ENCODE measurements at regions not wholly inside any gene's neighbourhood (a gene's known extent, or its start where the extent isn't known, plus 50 kb on each side); places are given as distances from the start of the nearest gene placed in this dataset.
"Not testable (repeated sequence)": the region's sequence is repeated elsewhere in the genome, so short reads cannot be mapped to it uniquely, and the experiment has no call there.

DNA sequence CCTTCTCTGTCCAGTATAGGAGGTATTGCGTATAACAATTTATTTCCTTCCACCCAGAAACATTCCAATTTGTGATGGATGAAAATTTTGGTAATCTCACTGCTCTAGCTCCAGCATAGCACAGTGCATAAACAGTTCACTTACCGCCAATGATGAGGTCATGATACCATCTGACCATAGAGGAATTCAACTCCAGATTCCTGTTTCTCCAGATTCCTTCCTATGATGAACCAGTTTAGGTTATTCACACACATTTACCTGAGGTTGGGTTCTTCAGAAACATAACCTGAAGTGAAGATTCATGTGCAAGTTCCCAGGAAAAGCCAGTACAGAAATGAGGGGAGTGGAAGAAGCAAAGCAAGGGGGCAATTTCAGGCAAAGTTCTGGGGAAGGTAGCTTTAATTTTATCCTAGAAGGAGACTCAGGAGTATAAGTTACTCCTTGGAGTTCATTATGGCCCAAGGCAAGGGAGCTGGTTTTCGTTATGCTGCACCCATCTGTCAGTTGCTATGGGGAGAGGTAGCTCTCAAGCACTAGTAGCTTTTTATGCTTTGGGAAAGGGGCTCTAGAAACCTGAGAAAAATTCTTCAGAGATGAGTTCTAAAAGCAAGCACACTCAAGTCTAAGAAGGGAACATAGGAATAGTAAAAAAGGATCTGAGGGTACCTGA, 121.6 kb downstream of the CASP12 start:
- no peak for DNase-seq (ENCODE audit: low spot score)

DNA sequence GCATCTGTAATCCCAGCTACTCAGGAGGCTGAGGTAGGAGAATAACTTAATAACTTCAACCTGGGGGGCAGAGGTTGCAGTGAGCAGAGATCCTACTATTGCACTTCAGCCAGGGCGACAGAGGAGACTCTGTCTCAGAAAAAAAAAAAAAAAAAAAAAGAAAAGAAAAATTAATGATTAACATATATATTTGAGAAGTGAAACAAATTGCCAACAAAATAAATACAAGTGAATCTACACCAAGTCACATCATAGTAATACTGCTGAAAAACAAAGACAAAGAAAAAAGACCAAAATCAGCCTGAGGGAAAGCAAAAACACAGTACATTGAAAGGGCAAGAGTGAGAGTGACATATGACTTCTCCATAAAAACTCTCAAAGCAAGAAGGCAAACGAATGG, 123.7 kb downstream of the CASP12 start:
- no peak for DNase-seq (ENCODE audit: low spot score)

DNA sequence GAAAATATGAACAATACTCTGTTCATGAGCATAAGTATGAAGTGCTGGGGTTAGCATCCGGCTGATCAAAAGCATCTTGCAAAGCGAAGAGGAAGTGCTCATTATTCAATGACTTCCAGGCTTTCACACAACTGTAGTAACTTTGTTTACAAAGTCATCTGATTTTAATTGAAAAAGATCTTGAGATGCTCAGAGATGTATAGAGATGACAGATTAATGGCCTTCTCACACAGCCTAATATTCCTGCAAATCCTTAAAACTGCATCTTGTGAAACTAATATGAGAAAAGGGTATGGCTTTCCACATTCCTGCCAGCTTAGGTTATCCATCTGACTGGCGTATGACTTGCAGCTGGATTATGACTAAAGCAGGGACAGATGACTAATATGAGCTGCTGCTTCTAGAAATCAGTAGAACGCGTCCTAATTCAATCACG, 125.4 kb downstream of the CASP12 start:
- DNase-seq (ENCODE audit: low spot score), result peak; percentile 85

DNA sequence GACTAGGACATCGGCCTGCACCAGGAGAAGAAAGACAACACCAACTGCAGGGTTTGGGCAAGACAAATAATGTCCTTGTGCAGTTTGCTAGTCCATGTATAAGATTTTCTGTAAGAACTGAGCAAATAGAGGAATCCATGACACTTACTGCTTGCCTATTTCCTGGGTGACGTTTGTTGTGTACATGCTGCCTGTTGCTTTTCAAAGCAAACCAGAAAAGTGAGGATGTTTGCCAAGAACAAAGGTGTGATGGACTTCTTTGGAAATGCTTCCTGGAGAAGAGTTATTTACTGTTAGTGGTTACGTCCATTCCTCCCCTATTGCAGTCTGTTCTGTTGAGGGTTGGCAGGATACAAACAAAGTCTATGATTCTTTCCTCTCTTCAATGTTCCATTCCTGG, 126.5 kb downstream of the CASP12 start:
- no peak for DNase-seq (ENCODE audit: low spot score)

DNA sequence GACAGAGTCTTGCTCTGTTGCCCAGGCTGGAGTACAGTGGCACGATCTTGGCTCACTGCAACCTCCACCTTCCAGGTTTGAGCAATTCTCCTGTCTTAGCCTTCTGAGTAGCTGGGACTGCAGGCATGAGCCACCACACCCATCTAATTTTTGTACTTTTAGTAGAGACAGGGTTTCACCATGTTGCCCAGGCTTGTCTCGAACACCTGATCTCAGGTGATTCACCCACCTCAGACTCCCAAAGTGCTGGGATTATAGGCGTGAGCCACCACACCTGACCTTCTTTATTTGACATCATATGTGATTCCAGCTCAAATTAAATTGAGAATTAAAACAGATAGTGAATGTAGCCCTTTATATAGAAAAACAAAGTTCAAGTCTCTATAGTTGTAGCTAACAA, 127.2 kb downstream of the CASP12 start:
- DNase-seq (ENCODE audit: low spot score), result not testable (repeated sequence)

DNA sequence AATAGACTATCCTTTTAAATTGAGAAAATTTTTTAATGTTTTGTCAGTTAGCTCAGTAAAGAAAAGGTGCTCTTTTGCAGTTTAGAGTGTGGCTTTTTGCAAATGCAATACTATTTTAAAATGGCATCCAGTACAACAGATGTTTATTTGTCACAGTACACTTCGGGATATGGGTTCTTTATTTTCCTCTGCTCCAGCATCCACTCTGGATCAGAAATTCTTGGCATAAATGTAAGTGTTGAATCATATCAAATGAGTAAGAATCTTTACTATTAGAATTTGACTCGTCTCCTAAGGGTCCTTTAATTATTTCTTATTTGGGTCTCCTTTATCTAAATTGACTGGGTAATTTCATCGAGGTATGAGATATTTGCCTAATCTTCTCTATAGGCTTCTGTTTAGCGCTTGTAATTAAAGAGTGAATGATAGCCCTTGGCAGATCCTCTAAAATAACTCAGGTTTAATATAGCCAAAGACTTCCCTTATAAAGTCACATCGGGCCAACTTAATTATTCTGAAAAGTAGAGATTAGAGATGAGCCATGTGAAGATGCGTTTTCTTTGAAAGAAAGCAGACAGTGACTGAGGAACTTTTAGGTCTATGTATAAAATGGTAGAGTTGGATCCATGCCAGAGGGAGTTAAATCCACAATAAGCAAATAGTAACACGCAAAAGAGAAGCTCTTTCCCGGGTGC, 132.7 kb downstream of the CASP12 start:
- DNase-seq (ENCODE audit: low spot score), result no peak

DNA sequence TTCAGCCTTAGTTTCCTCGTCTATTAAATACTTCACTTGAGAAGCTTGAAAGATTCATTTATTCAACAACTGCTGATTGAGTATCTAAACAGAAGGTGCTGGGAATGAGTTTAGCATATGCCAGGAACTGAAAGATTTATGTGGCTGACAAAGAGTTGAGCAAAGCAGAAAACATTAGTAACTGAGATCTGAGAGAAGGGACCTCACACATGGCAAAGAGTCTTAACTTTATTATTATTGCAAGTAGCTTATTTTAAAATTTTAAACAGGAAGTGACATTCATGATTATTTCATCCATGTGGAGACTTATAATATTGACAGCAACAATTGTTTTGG, 133.6 kb downstream of the CASP12 start:
- DNase-seq (ENCODE audit: low spot score), result no peak

DNA sequence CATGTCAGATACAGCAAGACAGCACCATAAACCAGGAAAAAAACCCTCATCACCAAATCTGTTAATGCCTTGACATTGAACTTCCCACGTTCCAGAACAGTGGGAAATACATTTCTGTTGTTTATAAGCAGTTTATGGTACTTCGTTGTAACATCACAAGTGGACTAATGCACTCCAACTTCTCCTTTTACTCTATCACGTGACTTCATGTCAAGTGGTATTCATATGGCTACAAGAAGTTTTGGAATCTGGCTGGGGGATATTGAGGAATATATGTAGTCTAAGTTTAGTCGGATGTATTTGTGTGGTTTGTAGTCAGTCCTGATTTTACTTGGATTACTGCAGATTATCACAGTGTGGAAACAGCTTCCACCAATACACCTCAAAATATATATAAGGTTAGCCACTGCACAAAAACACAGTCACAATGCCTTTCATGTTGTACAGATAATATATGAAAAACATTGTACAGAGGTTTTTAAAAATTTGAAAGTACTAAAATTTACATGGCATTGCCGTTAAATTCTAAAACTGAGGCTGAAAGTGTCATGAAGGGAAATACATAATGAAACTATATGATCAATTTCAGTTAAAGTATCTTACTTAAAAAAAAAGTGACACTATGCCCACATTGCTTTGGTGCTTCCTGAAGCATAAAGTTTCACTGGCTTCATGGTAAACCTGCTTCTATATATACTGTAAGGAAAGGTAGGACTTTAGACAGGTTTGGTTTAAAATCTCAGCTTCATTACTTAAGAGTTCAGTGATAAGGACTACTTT, 134.1 kb downstream of the CASP12 start:
- no peak for DNase-seq (ENCODE audit: low spot score)

DNA sequence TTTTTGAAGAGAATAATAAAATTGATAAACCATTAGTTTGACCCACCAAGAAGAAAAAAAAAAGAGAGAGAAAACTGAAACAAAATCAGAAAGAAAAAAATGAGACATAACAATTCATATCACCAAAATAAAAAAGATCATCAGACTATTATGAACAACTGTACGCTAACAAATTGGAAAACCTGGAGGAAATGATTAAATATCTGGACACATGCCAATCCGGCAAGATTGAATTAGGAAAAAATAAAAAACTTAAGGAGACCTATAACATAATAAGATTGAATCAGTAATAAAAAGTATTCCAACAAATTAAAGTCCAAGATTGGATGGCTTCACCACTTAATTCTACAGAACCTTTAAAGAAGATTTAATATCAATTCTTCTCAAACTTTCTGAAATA, 136.7 kb downstream of the CASP12 start:
- DNase-seq (ENCODE audit: low spot score), result no peak

DNA sequence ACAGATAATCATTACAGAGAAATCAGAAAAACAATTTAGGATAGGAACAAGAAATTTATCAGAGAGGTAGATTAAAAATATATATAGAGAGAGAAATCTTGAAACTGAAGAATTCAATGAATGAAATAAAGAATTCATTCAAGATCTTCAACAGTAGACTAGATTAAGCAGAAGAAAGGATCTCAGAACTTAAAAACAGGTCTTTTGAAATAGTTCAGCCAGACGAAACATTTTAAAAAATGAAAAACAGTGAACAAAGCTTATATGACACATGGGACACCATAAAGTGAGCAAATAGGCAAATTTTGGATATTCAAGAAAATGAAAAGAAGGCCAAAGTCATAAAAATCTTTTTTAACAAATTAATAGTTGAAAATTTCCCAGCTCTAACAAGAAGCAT, 138.8 kb downstream of the CASP12 start:
- no peak for DNase-seq (ENCODE audit: low spot score)

DNA sequence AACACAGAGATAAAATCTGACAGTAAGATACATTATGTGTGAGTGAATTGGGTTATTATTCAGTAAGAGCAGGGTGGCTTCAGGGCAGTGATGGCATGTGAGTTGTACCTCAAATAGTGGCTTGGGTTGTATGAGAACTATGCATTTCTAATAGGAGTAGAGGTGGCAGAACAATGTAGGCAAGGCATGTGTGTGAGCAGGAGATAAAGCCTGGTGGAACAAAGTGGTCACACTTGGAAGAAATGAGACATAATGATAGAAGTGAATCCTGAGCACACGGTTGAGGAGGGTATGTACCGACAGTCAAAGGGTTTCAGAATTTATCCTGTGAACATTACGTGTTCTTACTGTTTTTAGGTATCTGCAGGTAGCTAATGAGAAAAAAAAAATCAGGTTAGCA, 159.3 kb downstream of the CASP12 start:
- no peak for DNase-seq (ENCODE audit: low spot score)

DNA sequence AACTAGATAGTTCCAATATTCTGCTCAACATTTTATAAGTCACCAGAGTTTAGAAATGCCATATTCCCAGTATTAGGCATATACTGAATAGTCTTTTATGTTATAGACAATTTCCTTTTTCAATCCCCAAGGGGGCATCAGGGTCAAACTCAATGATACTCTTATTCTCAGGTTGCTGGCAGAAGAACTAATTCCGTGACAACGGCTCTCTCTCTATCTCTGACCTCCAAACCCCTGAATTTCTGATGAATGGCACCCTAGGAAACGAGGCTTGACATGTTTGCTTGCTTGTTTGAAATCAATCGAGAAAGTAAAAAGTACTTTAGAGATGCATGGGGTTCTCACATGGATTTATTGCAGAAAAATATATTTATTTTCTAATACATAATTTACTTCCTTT, 160.1 kb downstream of the CASP12 start:
- no peak for DNase-seq (ENCODE audit: low spot score)

DNA sequence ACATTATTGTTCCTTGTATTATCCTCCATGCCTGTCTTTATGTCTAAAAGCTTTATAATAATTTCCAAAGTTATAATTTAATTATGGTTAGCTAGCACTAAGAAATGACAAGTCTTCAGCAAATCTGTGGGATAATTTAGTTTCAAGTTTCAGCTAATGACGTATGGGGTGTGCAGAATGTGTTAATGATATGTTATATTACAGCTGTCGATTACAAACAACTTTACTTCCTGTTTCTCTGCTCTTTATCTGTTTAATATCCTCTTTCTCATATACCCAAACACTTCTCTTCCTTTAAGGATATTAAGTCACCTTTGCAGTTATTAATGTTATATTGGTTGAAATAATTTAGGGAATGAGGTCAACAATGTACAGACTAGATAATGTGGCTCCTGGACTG, 161.8 kb downstream of the CASP12 start:
- DNase-seq (ENCODE audit: low spot score), result no peak

DNA sequence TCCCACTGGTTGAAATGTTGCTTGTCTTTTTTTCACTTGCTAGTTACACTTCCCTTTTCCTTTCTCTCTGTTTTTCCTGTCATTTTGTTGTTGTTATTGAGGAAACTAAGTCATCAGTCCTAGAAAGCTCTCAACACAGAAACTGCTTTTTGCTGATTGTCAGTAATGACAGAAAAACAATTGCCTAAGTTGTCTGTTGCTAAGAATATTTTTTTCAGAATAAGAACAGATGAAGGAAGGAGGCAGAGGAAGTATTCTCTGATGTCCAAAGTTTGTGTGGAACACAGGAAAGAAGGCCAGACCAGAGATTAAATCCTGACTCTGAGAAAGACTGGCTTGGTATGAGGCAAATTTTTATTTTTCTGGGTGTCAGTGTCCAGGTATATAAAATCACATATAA, 163.3 kb downstream of the CASP12 start:
- DNase-seq (ENCODE audit: low spot score), result no peak

DNA sequence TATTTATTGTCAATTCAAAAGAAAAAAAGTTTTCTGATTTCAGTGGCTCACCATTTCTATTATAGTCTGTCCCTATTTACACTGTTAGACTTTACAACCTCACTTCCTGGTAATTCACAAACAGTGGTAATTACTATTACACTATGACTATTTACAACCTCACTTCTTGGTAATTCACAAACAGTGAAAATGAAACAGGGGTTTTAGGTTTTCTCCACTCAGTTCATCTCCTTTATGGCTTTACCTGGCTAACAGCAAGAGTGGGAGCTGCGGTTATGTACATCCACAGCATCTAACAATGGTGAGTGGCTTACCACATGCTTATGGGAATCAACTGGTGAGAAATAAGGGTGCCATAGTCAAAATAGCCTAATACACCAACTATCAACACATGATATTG, 166.4 kb downstream of the CASP12 start:
- DNase-seq (ENCODE audit: low spot score), result no peak

DNA sequence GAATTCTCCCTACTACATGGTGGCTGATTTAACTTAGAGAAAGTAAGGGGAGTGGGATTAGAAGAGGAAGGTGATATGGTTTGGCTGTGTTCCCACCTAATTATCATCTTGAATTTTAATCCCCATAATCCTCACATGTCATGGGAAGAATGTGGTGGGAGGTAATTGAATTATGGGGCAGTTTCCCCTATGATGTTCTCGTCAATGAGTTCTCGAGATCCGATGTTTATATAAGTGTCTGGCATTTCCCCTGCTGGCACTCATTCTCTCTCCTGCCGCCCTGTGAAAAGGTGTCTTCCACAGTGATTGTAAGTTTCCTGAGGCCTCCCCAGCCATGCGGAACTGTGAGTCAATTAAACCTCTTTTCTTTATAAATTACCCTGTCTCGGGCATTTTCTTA, 169.3 kb downstream of the CASP12 start:
- no peak for DNase-seq (ENCODE audit: low spot score)

DNA sequence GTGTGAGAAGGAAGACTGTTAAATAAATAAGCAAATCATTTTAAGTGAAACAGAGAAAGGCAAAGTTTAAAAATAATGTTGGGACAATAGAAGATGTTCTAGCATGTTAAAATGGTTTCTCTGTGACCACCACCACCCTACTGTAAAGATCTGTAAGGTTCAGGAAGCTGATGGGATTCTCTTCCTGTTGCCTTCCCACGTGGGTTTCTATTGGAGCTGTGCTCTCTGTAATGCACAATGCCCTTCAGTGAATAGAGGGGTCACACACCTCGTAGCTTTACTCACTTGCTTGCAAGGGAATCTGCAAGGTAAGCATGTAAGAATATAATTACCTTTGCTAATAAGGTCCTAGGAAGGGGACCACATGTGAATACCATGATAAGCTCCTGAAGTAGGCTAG, 170.5 kb downstream of the CASP12 start:
- DNase-seq (ENCODE audit: low spot score), result no peak

DNA sequence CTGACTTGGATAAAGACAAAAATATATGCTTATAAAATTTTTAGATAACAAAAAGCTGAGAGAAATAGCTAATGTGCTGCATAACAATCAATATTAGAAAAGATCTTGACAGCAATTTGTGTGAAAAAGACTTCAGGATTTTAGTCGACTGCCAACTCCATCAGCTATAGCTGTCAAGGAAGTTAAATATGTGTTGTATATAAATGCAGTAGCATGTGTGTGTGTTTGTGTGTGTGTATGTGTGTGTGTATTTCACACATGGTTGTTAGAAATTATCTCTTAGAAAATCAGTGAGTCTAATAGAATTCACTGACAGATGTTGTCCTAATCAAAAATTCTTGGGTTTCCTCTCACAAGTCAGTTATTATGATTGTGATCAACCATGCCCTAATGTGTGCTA, 171.2 kb downstream of the CASP12 start:
- no peak for DNase-seq (ENCODE audit: low spot score)

DNA sequence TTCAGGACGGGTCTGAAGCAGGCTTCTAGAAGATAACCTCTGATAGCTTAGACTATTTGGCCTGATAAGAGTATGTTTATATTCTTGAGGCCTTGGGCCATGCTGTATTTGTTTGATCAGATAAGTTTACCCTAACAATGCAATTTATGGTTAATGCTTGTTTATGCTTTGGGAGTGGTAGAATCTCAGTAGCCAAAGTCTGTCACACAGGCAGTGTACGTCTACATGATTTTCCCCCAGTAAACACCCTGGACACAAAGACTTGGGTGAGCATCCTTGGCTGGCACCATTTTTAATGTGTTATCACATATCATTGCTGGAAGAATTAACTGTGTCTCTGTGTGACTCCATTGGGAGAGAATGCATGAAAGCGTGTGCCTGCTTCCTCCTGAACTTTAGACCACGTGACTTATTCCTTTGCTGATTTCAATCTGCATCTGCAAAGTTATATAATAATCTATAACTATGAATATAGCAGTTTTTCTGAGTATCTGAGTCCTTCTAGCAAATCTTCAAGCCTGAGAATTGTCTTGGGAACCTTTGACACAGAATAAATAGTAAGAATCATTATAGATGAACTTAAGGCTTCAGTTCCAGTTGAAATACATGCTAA, 172.4 kb downstream of the CASP12 start:
- DNase-seq (ENCODE audit: low spot score), result no peak

DNA sequence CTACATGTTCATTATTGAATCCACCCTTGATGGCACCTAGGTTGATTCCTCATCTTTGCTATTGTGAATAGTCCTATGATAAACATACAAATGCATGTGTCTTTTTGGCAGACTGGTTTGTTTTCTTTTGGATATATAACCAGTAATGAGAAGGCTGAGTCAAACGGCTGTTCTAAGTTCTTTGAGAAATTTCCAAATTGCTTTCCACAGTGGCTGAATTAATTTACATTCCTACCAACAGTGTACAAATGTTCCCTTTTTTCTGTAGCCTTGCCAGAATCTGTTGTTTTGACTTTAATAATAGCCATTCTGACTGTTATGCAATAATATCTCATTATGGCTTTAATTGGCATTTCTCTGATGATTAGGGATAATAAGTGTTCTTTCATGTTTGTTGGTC, 184.9 kb downstream of the CASP12 start:
- no peak for DNase-seq (ENCODE audit: low spot score)

DNA sequence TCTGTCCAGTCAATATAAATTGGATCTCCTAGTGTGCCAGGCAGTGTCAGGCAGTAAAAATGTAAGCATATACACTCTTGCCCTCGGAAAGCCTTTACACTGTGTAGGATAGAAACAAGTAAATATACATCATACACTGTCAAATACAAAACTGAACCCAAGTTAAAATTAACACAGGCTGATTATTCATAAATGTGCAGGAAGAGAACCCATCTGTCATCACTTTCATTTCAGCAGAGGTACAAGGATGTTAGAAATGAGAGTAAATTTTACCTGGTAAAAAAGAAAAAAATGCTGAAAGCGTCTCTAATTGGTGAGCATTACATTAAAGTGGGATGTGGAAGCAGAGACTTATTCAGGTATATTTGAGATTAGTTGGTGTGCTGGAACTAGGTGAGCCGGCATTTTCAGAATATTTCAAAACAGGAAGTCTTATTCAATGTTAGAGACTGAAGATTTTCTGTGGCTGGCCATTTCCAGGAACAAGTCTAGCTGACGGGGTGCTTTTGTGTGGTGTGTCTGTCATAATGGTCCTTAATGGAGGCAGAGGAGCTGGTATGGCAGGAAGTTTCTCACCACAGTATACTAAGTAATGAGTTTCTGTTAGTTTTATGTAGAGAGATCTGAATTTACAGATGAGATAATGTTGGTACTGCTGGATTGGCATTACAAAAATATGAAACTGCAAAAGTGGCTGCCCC, 192.6 kb downstream of the CASP12 start:
- no peak for DNase-seq (ENCODE audit: low spot score)

DNA sequence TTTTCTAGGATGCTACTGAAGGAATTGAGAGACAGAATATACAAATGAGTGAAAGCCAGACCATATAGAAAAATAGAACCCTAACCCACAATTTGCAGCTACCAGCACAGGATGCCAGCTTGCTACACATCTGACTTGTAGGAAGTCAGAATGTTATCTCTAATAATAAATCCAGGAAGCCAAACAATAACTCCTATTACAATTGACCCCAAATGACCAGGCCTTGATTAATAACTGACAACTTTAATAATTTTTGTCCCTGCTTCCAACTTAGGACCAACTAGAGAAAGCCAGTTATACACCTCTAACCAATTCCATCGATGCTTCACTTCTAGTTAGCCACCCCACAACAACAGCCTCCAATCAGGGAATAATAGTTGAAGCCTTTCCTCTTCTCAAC, 193.4 kb downstream of the CASP12 start:
- DNase-seq (ENCODE audit: low spot score), result no peak

All from AG08395 (cell line).